Adrenal gland (tissue), 5 donors: ENCODE measurements at regions not wholly inside any gene's neighbourhood (a gene's known extent, or its start where the extent isn't known, plus 50 kb on each side); places are given as distances from the start of the nearest gene placed in this dataset.

Source experiments
- POLR2A ChIP-seq, 2 donors: fragments of 450-650 bp; IDR thresholded peaks; one replicate each; pipeline ENCODE4 v1.6.1; 2017; ENCODE audit warnings: antibody characterized with exemption in 2 of 2, mild to moderate bottlenecking in 2 of 2, moderate library complexity in 1 of 2
- TF ChIP-seq, protein P1 (sequence below), 6 experiments: fragments of 450-650 bp in 4 of 6; fragments of 200-600 bp in 2 of 6; sonication (generic) in 1 of 6; IDR thresholded peaks; 1 replicate in 5 of 6; 2 replicates in 1 of 6; pipeline versions ENCODE4 v1.5.1 to v1.8.0; 2016 to 2021; ENCODE audit warnings: antibody characterized with exemption in 6 of 6, mild to moderate bottlenecking in 2 of 6, moderate library complexity in 1 of 6
- donor health status: DM: no; HTN: no; CAD: no.

DNA sequence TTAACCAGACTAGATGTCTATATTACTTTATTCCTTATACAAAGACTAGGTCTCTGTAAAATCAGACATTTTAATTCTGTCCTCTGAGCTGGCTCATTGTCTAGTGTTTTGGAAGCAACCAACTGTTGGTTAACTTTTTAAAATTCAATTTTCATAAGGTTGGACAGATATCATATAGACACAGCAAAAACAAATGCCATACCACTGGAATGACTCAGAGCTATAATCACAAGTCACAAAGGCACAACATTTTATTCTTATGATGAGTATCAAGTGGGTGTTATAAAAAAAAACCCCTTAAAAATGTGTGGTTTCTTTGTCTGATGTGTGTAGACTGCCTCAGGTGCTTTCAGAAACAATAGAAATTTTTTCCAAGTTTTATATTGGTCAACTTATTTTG, 296.2 kb upstream of the MARCKS start:
- no peak for TF ChIP-seq POLR2A (IDR thresholded peaks at IDR 0.05)
- TF ChIP-seq, protein P1, sequence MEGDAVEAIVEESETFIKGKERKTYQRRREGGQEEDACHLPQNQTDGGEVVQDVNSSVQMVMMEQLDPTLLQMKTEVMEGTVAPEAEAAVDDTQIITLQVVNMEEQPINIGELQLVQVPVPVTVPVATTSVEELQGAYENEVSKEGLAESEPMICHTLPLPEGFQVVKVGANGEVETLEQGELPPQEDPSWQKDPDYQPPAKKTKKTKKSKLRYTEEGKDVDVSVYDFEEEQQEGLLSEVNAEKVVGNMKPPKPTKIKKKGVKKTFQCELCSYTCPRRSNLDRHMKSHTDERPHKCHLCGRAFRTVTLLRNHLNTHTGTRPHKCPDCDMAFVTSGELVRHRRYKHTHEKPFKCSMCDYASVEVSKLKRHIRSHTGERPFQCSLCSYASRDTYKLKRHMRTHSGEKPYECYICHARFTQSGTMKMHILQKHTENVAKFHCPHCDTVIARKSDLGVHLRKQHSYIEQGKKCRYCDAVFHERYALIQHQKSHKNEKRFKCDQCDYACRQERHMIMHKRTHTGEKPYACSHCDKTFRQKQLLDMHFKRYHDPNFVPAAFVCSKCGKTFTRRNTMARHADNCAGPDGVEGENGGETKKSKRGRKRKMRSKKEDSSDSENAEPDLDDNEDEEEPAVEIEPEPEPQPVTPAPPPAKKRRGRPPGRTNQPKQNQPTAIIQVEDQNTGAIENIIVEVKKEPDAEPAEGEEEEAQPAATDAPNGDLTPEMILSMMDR (IDR thresholded peaks at IDR 0.05) = no peak
